GM12892 (cell line): ENCODE measurements at regions not wholly inside any gene's neighbourhood (a gene's known extent, or its start where the extent isn't known, plus 50 kb on each side); places are given as distances from the start of the nearest gene placed in this dataset.

Experiments
- POLR2A ChIP-seq: IDR thresholded peaks from 2 replicates; pipeline ENCODE4 v1.6.1; 2011; ENCODE audit warnings: low read depth, low read length, control low read depth
- POLR2AphosphoS5 ChIP-seq: IDR thresholded peaks from 2 replicates; pipeline ENCODE4 v1.6.1; 2011; ENCODE audit warnings: low read depth, low read length, control low read depth
- TAF1 ChIP-seq: IDR thresholded peaks from 2 replicates; pipeline ENCODE4 v1.6.1; 2011; ENCODE audit warnings: low read depth, mild to moderate bottlenecking, control low read depth, low read length, borderline replicate concordance

DNA sequence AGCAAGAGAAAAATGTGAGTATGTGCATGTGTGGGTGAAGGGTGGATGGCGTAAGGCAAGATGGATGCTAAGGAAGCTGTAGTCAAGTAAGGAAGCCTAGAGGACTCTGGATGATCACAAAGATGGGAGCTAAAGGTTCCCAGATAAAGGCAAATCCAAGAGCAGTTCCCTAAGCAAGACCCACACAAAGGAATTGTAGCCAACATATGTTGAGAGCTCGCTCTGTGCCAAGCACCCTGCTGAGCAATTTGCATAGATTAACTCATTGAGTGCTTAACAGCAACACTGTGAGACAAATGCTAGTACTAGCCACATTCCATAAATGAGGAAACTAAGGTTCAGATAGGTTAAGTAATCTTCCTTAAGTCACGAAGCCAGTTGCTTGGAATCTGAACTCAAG is 132.6 kb downstream of the C1D start:
- TF ChIP-seq POLR2AphosphoS5 (no peak), POLR2A (no peak), TAF1 (no peak)
